HG03571 (cell line): ENCODE measurements at regions not wholly inside any gene's neighbourhood (a gene's known extent, or its start where the extent isn't known, plus 50 kb on each side); places are given as distances from the start of the nearest gene placed in this dataset.

Source experiments
- ATAC-seq: cut with Tn5 transposase; IDR thresholded peaks from one replicate; pipeline ENCODE4 v1.9.1; 2021; ENCODE audit not compliant: unreplicated experiment

- peak; percentile 68 for ATAC-seq
Observed at GRCh38 chr6:149211046-149211571, 106.4 kb upstream of the TAB2 start.

GRCh38 chr6:149212206-149212605, 105.3 kb upstream of the TAB2 start:
- no peak for ATAC-seq

DNA sequence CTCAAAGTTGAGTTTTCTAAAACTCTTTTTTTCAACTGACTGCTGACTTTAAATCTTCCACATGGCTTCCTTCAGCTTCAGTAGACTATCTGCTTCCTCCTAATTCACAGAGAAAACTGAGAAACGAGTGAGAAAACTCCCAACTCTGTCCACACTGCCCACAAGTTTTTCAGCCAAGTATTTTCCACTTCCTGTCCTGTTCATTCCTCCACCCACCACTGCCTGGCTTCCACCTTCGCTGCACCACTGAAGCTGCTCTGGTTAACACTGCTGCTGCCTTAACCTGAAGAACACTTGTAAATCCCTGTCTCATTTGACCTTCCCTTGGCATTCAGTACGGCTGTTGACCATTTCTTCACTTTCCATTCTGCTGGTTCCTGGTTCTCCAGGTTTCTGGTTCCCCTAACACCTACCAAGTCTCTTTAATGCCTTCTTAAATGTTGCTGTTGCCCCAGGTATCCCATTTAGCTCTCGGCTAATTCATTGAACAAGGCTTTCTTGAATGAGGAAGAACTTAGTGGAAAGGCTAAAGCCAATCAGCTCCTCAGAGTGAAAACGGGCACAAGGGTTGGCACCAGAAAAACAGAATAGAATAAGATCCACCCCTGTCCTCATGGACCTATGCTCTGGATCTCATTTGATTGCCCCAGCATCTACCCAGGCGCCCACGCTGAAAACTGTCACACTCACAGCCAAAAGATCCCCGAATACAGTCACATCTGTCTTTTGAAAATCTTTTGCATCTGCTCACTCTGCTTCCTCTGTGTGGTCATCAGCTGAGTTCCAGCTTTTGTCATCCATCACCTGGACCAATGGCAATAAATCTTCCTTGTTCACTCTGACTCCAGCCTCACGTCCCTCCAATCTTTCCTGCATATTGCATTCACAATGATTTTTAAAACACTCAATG, 104.4 kb upstream of the TAB2 start:
- no peak for ATAC-seq

DNA sequence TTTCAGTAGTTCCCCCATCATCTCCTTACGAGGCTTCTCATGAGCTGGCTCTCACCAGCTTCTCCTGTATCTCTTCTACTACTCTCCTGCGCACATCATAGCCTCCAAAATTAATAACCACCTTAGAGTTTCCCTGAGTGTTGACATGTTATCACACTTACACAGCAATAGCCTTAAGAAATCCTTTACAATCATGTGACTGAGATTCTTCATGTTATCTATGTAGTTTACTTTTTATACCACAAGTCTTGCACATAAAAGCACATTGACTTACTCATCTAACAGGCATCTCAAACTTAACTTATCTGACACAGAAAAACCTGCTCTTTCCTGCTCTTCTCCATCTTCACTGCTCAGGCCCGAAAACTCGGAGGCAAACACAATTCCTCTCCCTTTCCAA, 103.7 kb upstream of the TAB2 start:
- ATAC-seq, result no peak

- ATAC-seq, result no peak
Observed at GRCh38 chr6:149216459-149216858, 101.1 kb upstream of the TAB2 start.

DNA sequence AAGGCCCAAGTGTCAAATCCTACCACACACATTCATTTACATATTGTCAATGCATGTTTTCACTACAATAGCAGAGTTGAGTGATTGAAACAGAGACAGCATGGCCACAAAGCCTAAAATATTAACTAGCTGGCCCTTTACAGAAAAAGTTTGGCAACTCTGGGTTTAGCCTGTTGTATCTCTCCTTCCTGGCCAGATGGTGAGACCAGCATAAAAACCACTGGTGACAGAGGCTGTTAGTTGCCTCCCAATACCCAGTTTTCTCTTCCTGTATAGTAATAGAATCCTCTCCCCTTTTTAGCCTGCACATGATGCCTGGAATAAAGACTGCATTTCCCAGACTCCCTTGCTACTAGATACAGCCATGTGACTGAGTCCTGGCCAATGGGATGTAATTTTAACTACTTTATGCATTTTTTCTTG, 100.0 kb upstream of the TAB2 start:
- ATAC-seq, result peak; percentile 81

- ATAC-seq, result no peak
Observed at GRCh38 chr6:149218471-149218870, 99.0 kb upstream of the TAB2 start.

- ATAC-seq, result no peak
Observed at GRCh38 chr6:149218915-149219314, 98.6 kb upstream of the TAB2 start.

GRCh38 chr6:149220882-149221773, 96.4 kb upstream of the TAB2 start:
- ATAC-seq, result no peak

GRCh38 chr6:149221774-149222070, 95.8 kb upstream of the TAB2 start:
- ATAC-seq, result no peak

DNA sequence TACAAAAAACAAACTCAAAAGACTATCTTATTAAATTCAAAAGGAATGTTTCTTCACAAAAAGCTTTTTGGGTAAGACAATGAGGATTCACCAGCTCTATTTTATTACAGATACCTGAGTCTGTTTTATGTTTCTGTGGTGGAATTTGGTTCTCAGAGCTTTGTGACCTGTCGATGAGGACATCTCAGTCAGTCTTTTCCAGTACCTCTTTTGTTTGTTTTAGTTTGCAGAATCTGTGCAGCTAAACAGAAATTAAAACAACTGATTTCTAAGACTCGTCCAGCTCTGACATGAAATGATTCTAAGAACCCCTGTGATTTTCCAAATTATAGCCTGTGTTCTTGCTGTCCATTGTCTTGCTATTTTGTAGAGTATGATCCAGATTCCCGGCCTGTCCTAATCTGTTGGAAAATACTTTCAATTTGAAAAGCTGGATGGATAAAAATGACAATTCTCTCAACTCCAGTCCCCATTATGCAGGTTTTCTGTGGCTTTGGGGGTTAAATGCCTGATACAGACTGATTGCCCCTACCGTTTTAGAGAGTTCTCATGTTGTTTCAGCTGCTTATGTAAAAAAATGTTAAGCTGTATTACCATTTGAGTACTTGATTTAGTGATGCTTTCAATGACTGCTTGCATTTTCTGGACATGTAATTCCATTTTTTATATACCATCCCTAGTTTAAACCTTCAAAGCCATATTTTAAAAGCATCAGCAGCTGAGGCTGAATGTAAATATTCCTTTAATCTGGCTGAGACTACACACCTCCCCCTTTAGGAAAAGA, 94.2 kb upstream of the TAB2 start:
- ATAC-seq, result no peak

- no peak for ATAC-seq
Observed at GRCh38 chr6:149223904-149224351, 93.6 kb upstream of the TAB2 start.

- no peak for ATAC-seq
Observed at GRCh38 chr6:149224399-149224798, 93.1 kb upstream of the TAB2 start.

DNA sequence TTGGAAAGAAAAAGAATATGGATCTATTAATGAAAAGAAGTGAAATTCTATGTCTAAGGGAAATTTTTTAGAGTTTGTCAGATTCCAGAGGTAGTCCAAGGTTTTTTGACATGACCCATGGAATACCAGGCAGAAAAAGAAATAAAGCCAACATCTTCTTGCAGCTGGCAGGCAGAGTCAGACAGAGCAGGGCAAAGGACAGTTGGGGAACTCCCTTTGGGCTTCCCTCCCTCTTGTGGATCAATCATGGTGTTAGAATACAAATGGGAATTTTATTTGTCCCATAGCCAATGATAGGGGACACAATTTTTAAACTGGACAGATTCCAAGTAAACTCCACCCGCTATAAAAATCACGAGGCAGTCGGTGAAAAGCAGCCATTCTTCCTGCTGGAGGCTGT, 92.1 kb upstream of the TAB2 start:
- ATAC-seq, result no peak

DNA sequence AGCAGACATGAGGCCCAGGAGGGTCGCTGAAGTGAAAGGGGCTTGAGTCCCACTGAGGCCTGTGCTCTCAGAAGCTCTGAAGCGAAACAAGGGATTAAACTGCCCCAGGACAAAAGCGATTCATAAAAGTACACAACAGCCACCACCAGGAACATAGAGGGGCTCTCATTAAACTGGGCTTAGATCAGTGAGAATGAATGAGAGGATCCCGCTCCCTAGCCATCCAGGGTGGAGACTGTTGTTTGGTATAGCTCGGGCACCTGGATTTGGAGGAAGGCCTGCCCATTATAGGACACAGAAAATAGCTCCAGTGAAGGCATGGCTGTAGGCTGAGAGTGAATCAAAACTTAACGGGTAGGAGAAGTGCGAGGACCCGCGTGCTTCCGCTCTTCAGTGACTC, 91.6 kb upstream of the TAB2 start:
- ATAC-seq, result no peak

DNA sequence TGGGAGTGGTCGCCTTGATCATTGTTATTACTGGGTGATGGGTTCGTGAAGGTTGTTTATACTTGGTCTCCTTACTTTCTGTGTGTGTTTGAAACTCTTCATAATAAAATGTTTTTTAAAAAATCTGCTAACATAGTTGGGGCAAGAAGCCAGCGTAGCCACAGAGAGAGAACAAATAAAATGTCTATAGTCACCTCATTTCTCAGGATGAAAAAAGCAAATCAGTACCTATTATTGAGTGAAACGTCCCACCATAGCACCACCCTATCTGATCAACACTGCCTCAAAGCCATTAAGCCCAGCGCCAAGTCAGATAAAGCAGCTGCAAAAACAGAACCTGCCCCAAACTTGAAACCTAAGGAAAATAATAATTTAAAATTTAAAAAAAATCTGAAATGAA, 89.7 kb upstream of the TAB2 start:
- no peak for ATAC-seq

- ATAC-seq, result no peak
Observed at GRCh38 chr6:149228311-149228955, 89.1 kb upstream of the TAB2 start.

- no peak for ATAC-seq
Observed at GRCh38 chr6:149229096-149229495, 88.4 kb upstream of the TAB2 start.

DNA sequence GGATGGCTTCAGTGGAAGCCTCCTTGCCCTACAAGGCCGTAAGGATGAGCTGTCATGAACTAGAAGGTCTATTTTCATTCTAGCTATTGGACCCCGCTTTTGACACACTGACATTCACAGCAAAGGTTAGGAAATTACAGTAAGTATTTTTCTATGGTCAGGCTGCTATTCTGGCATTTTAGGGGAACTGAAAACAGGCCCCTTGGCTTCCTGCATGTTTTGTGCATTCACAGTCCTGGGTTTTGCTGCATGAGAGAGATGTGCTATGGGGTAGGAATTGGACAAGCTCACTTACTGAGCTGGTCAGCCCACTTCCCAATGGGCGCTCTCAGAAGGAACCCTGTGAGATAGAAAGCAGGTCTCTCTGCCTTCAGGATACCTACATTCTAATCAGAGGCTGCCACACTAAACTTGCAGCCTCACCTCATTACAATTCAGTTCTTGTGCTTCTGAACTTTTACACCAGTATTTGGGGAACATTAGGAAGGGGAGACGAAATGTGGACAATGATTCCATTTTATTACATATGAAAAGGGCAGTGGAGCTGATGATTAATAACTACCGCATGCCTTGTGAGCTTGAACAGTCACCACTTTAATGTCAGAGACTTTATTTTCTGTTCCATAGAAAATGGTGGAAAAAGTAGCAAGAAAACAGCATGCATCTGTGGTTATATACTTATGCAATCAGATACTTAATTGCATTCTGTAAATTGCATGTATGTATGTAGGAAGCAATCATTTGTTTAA, 86.6 kb upstream of the TAB2 start:
- ATAC-seq, result no peak

GRCh38 chr6:149231778-149232177, 85.7 kb upstream of the TAB2 start:
- no peak for ATAC-seq
